ENCODE measurements at regions not wholly inside any gene's neighbourhood (a gene's known extent, or its start where the extent isn't known, plus 50 kb on each side); places are given as distances from the start of the nearest gene placed in this dataset.

DNA sequence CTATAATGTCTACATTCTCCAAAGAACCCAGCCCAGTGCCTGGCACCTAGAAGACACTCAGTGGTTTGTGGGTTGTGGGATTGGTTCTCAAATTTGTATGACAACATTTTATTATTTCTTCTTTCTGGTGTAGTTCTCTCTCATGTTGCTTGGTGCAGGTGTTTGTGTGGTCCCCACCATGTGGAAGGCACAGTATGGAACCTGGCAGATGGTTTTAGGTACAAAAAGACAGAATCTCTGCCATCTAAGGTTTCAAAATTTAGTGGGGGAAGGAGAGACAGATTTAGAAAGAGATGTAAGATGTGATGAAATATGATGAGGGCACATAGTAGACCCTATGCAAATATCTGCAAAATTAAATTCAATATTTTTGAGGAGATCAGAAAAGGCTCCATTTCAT lies 323.8 kb downstream of the CDK5RAP2 start:
- no peak overlapping the region for H3K9ac ChIP-seq (ENCODE audit: low read length)
- H3K36me3 ChIP-seq (replicated peaks; ENCODE audit: insufficient read depth, low read length) = no peaks in the 10 kb centered on the region
- no peaks in the 10 kb centered on the region for H3K4me1 ChIP-seq (ENCODE audit: low read length)
- TF ChIP-seq EZH2 (optimal IDR thresholded peaks at IDR 0.05; ENCODE audit: low read depth, low read length) = no peak
- no peak for TF ChIP-seq EZH2phosphoT487 (IDR thresholded peaks at IDR 0.05; ENCODE audit: low read length)
- TF ChIP-seq, protein P1, sequence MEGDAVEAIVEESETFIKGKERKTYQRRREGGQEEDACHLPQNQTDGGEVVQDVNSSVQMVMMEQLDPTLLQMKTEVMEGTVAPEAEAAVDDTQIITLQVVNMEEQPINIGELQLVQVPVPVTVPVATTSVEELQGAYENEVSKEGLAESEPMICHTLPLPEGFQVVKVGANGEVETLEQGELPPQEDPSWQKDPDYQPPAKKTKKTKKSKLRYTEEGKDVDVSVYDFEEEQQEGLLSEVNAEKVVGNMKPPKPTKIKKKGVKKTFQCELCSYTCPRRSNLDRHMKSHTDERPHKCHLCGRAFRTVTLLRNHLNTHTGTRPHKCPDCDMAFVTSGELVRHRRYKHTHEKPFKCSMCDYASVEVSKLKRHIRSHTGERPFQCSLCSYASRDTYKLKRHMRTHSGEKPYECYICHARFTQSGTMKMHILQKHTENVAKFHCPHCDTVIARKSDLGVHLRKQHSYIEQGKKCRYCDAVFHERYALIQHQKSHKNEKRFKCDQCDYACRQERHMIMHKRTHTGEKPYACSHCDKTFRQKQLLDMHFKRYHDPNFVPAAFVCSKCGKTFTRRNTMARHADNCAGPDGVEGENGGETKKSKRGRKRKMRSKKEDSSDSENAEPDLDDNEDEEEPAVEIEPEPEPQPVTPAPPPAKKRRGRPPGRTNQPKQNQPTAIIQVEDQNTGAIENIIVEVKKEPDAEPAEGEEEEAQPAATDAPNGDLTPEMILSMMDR (IDR thresholded peaks at IDR 0.05; ENCODE audit: low read length) = no peak
- no peak overlapping the region for H3K4me2 ChIP-seq (ENCODE audit: low read depth, low read length)
- no peaks in the 10 kb centered on the region for H3K9me3 ChIP-seq (replicated peaks; ENCODE audit: insufficient read depth, low read length)
- no peaks in the 10 kb centered on the region for H4K20me1 ChIP-seq (ENCODE audit: insufficient read depth, low read length)
- H3K9me2 ChIP-seq (replicated peaks; ENCODE audit: insufficient read depth, low read length) = no peaks in the 10 kb centered on the region
- H2AFZ ChIP-seq (ENCODE audit: low read length) = no peak overlapping the region
- no peak for DNase-seq
- H3K4me3 ChIP-seq (ENCODE audit: low read length) = no peak overlapping the region
- H3K27me3 ChIP-seq (replicated peaks; ENCODE audit: insufficient read depth, low read length) = no peaks in the 10 kb centered on the region
- H3K79me2 ChIP-seq (ENCODE audit: low read length) = no peaks in the 10 kb centered on the region
- H3K27ac ChIP-seq (ENCODE audit: low read length) = no peak overlapping the region
- no peaks in the 10 kb centered on the region for H3F3A ChIP-seq (ENCODE audit: insufficient read depth, low read length)

- Histone ChIP-seq H3K27me3 (replicated peaks; ENCODE audit: insufficient read depth, low read length) (no peaks in the 10 kb centered on the region), H3K9me3 (replicated peaks; ENCODE audit: insufficient read depth, low read length) (no peaks in the 10 kb centered on the region), H3K27ac (ENCODE audit: low read length) (no peak overlapping the region), H3K4me3 (ENCODE audit: low read length) (no peak overlapping the region), H3K79me2 (ENCODE audit: low read length) (no peaks in the 10 kb centered on the region), H3F3A (ENCODE audit: insufficient read depth, low read length) (no peaks in the 10 kb centered on the region), H4K20me1 (ENCODE audit: insufficient read depth, low read length) (no peaks in the 10 kb centered on the region), H3K36me3 (replicated peaks; ENCODE audit: insufficient read depth, low read length) (no peaks in the 10 kb centered on the region), H3K4me2 (ENCODE audit: low read depth, low read length) (no peak overlapping the region), H2AFZ (ENCODE audit: low read length) (no peak overlapping the region), H3K9me2 (replicated peaks; ENCODE audit: insufficient read depth, low read length) (no peaks in the 10 kb centered on the region), H3K9ac (ENCODE audit: low read length) (no peak overlapping the region), H3K4me1 (ENCODE audit: low read length) (no peaks in the 10 kb centered on the region)
- TF ChIP-seq, protein P1 (IDR thresholded peaks at IDR 0.05; ENCODE audit: low read length) = no peak
- TF ChIP-seq EZH2 (optimal IDR thresholded peaks at IDR 0.05; ENCODE audit: low read depth, low read length) (no peak), EZH2phosphoT487 (IDR thresholded peaks at IDR 0.05; ENCODE audit: low read length) (no peak)
- DNase-seq = no peak
Observed at GRCh38 chr9:120252248-120252647, 327.7 kb downstream of the CDK5RAP2 start.

DNA sequence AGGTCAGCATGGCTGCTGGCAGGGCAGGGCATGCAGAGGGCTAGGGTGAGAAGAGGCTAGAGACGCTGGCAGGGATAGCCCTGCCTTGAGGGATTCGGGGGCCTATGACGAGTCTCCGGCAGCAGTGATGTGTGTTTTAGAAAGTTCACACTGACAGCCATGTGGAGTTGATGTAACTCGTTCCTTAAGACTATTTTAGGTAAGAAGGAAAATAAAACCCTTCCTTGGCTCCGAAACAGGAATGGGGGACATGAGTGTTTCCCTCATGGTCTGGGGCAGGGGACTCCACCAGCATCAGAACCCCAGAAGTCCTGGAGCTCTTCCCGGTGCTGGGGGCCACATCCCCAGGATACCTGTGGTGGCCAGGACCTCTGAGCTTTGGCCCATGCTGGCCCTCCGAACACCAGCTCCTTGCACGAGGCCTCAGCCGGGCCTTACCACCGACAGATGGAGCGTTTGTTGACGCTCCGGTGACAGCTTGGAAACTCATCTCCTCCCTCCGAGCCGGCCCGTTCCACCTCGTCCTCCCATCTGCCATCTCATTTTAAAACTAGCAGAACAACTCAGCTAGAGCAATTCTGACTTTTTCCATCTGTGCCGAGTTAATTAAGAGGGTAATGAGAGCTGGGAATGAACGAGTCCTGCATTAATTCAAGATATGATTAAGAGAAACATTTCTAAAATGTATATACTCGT lies 337.7 kb downstream of the CDK5RAP2 start:
- H3K79me2 ChIP-seq (ENCODE audit: low read length) = no peaks in the 10 kb centered on the region
- DNase-seq = no peak

More for the DNA sequence above, 337.7 kb downstream of the CDK5RAP2 start:
- no peak overlapping the region for H3K4me3 ChIP-seq (ENCODE audit: low read length)
- H3K27ac ChIP-seq (ENCODE audit: low read length) = no peak overlapping the region
- no peaks in the 10 kb centered on the region for H3K36me3 ChIP-seq (replicated peaks; ENCODE audit: insufficient read depth, low read length)
- no peak overlapping the region for H3K4me2 ChIP-seq (ENCODE audit: low read depth, low read length)
- no peaks in the 10 kb centered on the region for H4K20me1 ChIP-seq (ENCODE audit: insufficient read depth, low read length)
- no peaks in the 10 kb centered on the region for H3K9me2 ChIP-seq (replicated peaks; ENCODE audit: insufficient read depth, low read length)
- TF ChIP-seq, protein P1 (IDR thresholded peaks at IDR 0.05; ENCODE audit: low read length) = no peak
- TF ChIP-seq EZH2phosphoT487 (IDR thresholded peaks at IDR 0.05; ENCODE audit: low read length) (no peak), EZH2 (optimal IDR thresholded peaks at IDR 0.05; ENCODE audit: low read depth, low read length) (no peak)
- H3K9me3 ChIP-seq (replicated peaks; ENCODE audit: insufficient read depth, low read length) = no peaks in the 10 kb centered on the region
- no peaks in the 10 kb centered on the region for H3F3A ChIP-seq (ENCODE audit: insufficient read depth, low read length)
- no peaks in the 10 kb centered on the region for H3K4me1 ChIP-seq (ENCODE audit: low read length)
- no peak overlapping the region for H3K9ac ChIP-seq (ENCODE audit: low read length)
- H3K27me3 ChIP-seq (replicated peaks; ENCODE audit: insufficient read depth, low read length) = no peaks in the 10 kb centered on the region
- no peak overlapping the region for H2AFZ ChIP-seq (ENCODE audit: low read length)

Data from MM.1S (cell line).